ENCODE measurements at regions not wholly inside any gene's neighbourhood (a gene's known extent, or its start where the extent isn't known, plus 50 kb on each side); places are given as distances from the start of the nearest gene placed in this dataset.

GRCh38 chr17:72408641-72409040, 287.8 kb downstream of the SOX9 start:
- DNase-seq (ENCODE audit: low spot score): no peak
- no peak overlapping the region for H3K4me3 ChIP-seq
- peaks cover 0 to 9% of the 10 kb centered on the region in 2 donors for H3K4me1 ChIP-seq

DNA sequence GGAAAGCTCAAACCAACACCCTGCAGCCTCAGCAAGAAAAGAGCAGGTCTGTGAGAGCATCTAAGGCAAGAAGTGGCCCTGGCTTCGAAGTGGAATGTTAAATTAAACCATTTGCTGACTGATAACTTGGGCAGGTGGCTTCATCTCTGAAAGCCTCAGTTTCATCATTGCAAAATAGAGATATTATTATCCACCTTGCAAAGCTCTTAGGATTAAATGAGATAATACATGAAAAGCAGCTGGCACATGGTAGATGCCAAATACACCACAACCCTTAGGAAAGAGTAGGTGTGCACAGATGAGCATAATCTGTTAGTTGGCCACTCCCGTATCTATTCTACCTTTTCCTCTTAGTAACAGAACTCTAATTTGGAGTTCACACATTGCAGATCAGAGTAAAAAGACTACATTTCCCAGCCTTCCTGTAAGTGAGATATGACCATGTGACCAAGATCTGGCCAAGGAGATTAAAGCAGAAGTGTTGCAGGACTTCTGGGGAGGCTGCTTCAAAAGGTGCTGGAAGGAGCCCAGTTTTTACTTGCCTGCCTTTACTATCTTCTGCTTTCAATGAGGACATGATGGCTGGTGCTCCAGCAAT, 288.7 kb downstream of the SOX9 start:
- TF ChIP-seq, protein P1, sequence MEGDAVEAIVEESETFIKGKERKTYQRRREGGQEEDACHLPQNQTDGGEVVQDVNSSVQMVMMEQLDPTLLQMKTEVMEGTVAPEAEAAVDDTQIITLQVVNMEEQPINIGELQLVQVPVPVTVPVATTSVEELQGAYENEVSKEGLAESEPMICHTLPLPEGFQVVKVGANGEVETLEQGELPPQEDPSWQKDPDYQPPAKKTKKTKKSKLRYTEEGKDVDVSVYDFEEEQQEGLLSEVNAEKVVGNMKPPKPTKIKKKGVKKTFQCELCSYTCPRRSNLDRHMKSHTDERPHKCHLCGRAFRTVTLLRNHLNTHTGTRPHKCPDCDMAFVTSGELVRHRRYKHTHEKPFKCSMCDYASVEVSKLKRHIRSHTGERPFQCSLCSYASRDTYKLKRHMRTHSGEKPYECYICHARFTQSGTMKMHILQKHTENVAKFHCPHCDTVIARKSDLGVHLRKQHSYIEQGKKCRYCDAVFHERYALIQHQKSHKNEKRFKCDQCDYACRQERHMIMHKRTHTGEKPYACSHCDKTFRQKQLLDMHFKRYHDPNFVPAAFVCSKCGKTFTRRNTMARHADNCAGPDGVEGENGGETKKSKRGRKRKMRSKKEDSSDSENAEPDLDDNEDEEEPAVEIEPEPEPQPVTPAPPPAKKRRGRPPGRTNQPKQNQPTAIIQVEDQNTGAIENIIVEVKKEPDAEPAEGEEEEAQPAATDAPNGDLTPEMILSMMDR (IDR thresholded peaks at IDR 0.05): no peak
- peaks cover 0 to 9% of the 10 kb centered on the region in 2 donors for H3K4me1 ChIP-seq
- no peak overlapping the region for H3K27ac ChIP-seq
- no peaks in the 10 kb centered on the region for H3K9me3 ChIP-seq
- H3K36me3 ChIP-seq: no peaks in the 10 kb centered on the region
- no peaks in the 10 kb centered on the region for H3K27me3 ChIP-seq
- H3K4me3 ChIP-seq: no peak overlapping the region
- DNase-seq (ENCODE audit: low spot score): no peak

More at GRCh38 chr17:72408641-72409040, 287.8 kb downstream of the SOX9 start:
- no peaks in the 10 kb centered on the region for H3K9me3 ChIP-seq
- TF ChIP-seq, protein P1 (IDR thresholded peaks at IDR 0.05): no peak
- H3K27me3 ChIP-seq: no peaks in the 10 kb centered on the region
- H3K27ac ChIP-seq: no peak overlapping the region
- H3K36me3 ChIP-seq: no peaks in the 10 kb centered on the region

- Histone ChIP-seq H3K4me1 (peaks cover 0 to 9% of the 10 kb centered on the region in 2 donors), H3K4me3 (no peak overlapping the region), H3K36me3 (no peaks in the 10 kb centered on the region), H3K27me3 (no peaks in the 10 kb centered on the region), H3K27ac (no peak overlapping the region), H3K9me3 (no peaks in the 10 kb centered on the region)
- TF ChIP-seq, protein P1 (IDR thresholded peaks at IDR 0.05): no peak
- DNase-seq (ENCODE audit: low spot score): no peak
Observed at GRCh38 chr17:72411124-72411563, 290.3 kb downstream of the SOX9 start.

DNA sequence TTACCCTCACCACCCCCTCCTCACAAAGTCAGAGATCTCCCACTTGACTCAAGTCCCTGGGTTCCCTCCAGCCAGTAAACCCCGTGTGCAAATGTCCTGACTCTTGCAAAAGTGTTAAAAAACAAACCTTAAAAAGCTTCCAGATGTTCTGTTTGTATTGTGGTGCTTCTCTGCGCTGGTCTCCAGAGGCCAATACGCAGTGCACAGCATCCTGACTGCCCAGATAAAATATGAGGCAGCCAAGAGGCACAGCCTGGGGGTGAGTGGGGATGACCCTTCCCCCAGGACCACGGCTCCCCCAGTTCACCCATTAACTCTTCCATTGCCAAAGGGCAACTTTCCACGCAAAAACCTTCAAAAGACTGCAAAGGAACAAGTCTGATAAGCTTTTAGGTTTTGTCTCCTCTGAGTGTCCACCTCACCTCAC, 291.8 kb downstream of the SOX9 start:
- H3K27me3 ChIP-seq: no peaks in the 10 kb centered on the region
- no peak overlapping the region for H3K4me3 ChIP-seq
- no peak overlapping the region for H3K27ac ChIP-seq
- TF ChIP-seq, protein P1 (IDR thresholded peaks at IDR 0.05): no peak
- H3K36me3 ChIP-seq: no peaks in the 10 kb centered on the region
- peaks cover 2 to 12% of the 10 kb centered on the region in 2 donors for H3K9me3 ChIP-seq
- H3K4me1 ChIP-seq: peaks cover 0 to 4% of the 10 kb centered on the region in 2 donors
- DNase-seq (ENCODE audit: low spot score): no peak

DNA sequence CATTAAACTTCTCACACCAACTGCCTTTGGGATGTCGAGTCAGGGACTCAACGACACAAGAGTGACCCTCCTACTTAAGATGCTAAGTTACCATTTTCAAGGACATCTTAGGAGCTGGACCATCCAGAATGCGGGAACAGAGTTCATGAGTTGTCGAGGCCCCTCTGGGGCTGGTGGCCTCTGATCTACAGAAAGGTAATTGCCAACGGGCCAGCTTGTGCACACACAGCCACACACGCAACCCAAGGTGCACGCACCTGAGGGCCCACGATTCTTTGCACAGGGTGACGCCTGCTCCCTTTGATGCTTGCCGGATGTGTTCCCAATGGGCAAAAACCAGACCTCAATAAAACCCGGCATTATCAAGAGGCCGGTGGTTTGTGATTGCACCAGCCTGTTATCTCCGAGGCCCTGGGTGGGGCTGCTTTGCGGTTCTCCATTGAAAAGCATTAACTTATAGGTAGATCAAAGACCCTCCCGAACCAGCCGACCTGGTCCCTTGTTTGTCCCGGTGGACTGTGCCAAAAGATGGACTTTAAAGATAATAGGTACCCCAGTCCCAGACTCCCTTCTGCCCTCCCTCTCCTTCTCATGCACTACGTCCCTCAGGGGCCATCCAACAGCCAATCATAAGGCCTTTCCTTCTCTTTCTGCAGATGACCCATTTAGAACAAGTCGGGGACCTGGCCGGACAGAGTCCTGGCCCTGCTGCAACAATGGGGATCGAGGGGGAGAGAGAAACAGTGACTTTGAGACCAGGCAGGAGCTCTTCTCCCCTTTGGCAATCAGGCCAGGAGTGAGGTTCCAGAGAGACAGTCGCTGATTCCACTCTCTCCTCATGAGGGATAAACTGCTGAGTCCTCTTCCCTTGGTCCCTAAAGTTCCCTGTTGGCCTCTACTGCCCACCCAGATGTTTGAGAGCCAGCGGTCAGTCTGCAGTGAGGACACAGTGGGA, 292.5 kb downstream of the SOX9 start:
- TF ChIP-seq, protein P1 (IDR thresholded peaks at IDR 0.05): no peak

More for the DNA sequence above, 292.5 kb downstream of the SOX9 start:
- no peak for DNase-seq (ENCODE audit: low spot score)
- Histone ChIP-seq H3K36me3 (no peaks in the 10 kb centered on the region), H3K4me1 (no peaks in the 10 kb centered on the region), H3K27me3 (no peaks in the 10 kb centered on the region), H3K27ac (no peak overlapping the region), H3K4me3 (no peak overlapping the region), H3K9me3 (peaks cover 9 to 18% of the 10 kb centered on the region in 2 donors)
